ENCODE measurements at regions not wholly inside any gene's neighbourhood (a gene's known extent, or its start where the extent isn't known, plus 50 kb on each side); places are given as distances from the start of the nearest gene placed in this dataset.
"Not testable (repeated sequence)": the region's sequence is repeated elsewhere in the genome, so short reads cannot be mapped to it uniquely, and the experiment has no call there.

DNA sequence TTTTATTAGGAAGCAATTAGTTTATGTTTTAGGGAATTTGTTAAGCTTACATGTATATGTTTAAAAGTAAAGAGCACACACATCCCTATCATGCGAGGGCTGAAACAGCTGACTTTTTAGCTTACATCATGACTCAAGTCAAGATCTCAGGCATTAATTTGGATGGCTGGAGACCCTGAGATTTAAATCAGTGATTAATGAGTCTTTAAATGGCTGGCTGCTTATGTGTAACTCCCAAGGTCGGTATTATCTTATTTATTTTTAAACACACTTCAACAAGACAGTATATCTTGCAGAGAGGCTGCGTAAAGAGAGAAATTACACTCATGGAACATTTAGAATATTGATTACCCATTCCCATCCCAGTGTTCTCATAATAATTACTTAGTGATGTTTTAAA is 169.4 kb downstream of the KBTBD8 start:
- DNase-seq, result no peak

DNA sequence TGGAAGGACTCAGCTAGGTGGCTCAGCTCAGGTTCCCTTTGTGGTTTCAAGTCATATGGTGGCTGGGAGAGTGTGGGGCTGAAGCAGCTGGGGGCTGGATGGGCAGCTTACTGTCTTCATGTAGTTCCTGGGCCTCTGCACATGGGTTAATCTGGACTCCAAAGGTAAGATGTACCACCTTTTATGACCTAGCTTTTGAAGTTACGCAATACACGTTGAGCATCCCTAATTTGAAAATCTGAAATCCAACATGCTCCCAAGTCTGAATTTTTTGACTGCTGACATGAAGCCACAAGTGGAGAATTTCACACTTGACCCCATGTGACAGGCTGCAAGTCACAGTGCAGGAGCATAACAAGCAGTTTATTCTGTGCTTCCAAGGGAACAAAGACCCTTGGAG is 173.7 kb downstream of the KBTBD8 start:
- DNase-seq, result no peak

DNA sequence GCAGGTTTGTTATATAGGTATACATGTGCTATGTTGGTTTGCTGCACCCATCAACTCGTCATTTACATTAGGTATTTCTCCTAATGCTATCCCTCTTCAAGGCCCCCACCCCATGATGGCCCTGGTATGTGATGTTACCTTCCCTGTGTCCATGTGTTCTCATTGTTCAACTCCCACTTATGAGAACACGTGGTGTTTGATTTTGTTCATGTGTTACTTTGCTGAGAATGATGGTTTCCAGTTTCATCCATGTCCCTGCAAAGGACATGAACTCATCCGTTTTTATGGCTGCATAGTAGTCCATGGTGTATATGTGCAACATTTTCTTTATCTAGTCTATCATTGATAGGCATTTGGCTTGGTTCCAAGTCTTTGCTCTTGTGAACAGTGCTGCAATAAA is 175.0 kb downstream of the KBTBD8 start:
- not testable (repeated sequence) for DNase-seq

GRCh38 chr3:67176396-67176795 is 178.3 kb downstream of the KBTBD8 start:
- DNase-seq, result no peak

- no peak for DNase-seq
Measured at GRCh38 chr3:67192466-67192865, 194.4 kb downstream of the KBTBD8 start.

DNA sequence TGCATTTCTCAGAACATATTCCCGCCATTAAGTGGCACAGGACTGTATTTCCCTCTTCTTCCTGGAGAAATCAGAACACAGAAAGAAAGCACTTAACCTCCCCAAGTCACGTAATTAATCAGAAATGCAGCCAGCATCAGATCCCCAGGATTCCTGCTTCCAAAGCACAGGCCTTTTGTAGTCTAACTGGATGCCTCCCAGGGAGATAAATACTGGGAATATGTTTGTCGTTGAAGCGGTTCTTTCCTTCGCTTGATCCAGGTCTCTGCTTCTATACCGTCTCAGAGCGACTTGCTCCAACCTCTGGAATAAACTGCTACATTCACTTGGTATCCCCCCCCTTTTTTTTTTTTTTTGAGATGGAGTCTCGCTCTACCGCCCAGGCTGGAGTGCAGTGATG is 198.6 kb downstream of the KBTBD8 start:
- DNase-seq, result no peak

DNA sequence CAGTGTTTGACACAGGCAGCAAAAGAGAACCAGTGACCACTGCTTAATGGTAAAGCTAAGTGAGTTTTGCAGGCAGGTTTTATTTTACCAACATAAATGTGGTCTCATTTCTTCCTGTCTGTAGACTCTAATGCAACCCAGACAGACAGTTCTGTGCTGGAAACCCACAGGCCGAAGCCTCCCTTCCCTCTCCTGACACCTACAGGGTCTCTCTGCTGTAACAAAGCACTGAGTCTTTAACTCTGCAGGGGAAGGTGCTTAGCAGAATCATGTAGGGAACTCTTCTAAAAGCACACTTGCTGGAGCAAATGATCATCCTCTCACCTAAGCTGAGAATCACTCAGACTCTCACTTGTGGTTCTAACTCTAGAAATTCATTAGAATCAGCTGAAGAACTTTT is 200.3 kb downstream of the KBTBD8 start:
- DNase-seq, result no peak

DNA sequence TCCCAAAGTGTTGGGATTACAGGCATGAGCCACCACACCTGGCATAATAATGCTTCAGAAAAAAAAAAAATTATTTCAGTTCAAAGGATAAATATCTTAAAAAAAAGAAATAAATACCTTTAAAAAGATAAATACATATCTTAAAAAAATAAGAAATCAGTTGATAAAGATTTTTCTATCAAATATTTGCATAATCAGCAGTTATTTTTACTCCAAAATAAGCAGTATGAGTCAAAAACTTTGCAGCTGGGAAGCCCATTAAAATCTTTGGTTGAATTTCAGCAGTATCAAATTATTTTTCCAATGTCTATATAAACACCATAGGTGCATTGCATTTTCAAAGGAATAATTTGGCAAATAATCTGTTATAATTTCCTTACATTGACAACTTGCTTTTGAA is 202.5 kb downstream of the KBTBD8 start:
- no peak for DNase-seq

DNA sequence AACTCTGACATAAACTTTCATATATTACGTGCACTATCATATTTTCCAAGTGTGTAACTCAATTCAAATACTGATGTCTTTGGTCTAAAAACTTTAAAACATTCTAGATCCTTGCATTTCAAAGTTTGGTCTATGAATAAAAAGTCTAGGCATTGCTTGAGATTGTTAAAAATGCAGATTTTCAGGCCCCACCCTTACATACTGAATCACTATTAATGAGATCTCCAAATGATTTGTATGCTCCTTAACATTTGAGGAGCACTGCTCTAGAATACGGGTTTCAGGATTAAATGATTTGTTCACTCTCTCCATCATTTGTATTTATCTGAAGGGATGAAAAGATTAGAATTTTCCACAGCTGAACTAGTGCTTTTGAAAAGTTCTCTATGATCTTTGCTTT is 202.9 kb downstream of the KBTBD8 start:
- no peak for DNase-seq

- DNase-seq, result no peak
Measured at GRCh38 chr3:67202053-67202452, 203.9 kb downstream of the KBTBD8 start.

DNA sequence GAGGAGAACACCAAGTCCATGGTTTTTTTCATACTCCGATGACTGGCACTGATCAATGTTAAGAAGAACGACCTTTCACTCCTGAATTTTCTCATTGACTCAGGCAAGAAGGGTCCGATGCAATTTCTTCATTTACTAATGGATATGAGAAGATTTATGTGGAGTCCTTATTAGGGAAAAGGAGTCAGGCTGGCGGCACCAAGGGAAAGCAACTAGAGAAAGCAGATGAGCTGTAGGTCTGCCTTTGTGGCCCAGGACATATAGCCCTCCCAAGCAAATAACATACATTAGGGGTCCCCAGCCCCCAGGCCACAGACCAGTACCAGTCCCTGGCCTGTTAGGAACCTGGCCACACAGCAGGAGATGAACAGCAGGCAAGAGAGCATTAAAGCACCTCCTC is 206.8 kb downstream of the KBTBD8 start:
- no peak for DNase-seq

- DNase-seq, result no peak
Measured at GRCh38 chr3:67215690-67216089, 217.6 kb downstream of the KBTBD8 start.

- DNase-seq, result no peak
Measured at GRCh38 chr3:67227030-67227429, 228.9 kb downstream of the KBTBD8 start.

DNA sequence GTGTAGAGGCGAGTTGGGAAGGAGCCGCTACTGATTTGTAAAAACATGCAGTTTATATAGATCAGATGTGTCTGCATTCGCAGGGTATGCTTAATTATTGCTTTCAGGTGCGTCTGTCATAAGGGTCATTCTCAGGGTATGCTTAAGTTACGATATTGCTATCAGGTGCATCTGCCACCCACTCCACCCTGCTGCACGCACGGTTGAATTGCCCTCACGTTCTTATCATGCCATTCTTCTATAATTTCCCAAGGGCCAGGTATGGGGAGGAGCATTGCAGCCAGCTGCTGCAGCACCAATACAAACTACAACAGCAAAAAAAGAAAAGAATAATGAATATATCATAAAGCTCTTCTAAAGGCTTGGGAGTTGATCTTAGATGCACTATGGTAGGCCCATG is 230.0 kb downstream of the KBTBD8 start:
- DNase-seq, result no peak

GRCh38 chr3:67232642-67233041 is 234.5 kb downstream of the KBTBD8 start:
- no peak for DNase-seq

GRCh38 chr3:67239353-67239752 is 241.2 kb downstream of the KBTBD8 start:
- DNase-seq, result no peak

DNA sequence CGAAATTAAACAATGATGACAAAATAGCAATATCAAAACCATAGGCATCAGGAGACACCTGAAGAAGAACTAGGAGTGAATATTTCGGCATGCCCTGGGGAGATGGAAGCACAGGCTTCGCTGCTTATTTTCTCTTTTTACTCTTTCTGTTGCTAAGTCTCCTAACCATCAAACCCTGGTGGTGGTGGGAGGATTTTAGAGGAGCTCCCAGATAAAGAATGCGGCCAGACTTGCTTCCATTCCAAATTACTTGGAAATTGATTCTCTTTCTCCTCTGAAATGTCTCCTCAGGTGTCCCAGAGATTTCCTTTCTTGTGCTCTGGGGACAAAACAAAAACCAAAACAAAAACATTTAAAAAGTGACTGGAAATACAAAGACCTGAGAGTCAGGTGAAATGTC is 243.0 kb downstream of the KBTBD8 start:
- no peak for DNase-seq

DNA sequence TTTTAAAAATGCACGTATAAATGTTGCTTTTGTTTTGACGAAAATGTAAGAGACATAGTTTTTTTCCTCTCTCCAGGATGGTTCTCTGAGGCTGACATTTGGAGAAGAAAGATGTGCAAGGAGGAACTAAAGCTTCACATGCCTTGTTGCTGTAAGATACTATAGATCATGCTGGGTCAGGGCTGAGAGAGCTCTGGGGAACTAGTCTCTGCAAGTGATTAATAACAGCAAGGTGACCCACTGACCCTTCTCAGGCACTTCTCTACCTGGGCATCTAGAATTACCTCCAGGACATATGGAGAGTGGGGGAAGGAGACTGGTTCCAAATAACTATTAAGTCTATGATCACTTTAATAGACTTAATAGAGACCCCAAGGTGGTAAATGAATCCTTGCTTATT is 246.0 kb downstream of the KBTBD8 start:
- DNase-seq, result no peak

DNA sequence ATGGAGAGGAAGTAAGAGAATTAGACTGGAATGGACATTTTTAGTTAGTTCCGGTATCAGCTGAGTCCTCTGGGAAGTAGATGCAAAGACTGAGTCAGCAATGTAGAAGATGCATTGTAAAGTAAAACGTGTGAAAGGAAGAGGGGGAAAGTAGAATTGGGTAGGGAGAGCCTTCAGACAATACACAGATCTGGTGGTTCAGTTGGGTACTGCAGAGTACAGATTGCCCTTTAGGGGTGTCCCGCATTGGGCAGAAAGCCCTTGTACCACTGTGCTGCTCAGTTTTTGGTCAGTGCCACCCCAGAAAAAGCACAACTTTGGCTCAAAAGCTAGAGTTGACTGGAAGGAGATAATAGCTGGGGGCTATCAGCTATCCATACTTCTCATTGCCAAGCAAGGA is 247.4 kb downstream of the KBTBD8 start:
- no peak for DNase-seq

- no peak for DNase-seq
Measured at GRCh38 chr3:67248726-67249125, 250.6 kb downstream of the KBTBD8 start.

- not testable (repeated sequence) for DNase-seq
Measured at GRCh38 chr3:67252906-67253305, 254.8 kb downstream of the KBTBD8 start.

DNA sequence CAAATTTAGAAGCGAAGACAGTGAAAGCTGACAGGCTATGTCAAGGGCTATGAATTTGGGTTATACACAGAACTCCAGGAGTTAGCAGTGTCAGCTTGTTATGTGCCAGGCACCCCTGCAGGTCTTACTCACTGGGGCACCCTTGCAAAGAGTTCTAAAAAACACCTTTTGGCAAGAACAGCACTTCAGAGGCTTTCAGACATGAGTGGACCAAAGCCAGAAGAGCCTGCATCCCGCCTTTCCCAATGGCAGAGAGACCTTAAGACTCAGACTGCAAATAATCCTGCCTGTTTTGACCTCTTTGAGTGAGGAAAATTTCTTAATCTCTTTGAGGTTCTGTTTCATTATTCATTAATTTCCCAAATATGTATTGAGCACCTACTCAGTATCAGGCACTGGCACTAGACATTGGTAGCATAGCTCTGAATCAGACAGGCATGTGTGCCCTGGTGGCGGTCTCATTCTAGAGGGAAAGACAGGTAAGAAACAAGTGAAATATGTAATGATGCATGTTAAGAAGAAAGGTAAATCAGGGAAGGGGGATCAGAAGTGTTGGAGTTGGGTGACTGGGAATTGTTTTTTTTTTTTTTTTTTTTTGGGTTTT is 280.0 kb downstream of the KBTBD8 start:
- DNase-seq, result no peak

- no peak for DNase-seq
Measured at GRCh38 chr3:67286586-67286985, 288.5 kb downstream of the KBTBD8 start.

DNA sequence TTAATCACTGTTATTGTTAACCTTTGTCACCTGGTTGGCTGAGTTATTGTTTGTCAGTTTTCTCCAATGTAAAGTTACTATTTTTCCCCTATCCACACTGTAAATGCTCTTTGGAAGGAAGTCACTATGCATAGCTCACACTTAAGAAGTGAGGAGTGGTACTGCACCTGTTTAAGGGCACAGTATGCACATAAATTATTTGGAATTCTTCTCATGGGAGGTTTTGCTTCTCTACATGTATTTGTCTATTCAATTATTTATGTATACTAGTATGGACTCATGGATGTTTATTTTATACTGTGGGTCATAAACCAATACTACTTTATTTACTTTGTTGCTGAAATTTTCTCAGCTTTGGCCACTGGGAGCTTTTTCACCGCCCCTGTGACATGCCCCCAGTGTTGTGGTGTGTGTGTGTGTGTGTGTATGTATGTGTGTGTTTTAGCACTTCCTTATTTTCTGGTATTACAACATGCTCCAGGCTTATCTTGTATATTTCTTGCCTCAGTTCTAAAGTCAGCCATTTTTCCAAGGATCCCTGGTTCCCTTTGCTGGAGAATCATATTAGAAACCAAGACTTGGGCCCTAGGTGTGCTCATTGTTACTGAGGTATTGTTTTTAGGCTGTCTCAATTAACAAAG is 290.5 kb downstream of the KBTBD8 start:
- DNase-seq, result no peak

DNA sequence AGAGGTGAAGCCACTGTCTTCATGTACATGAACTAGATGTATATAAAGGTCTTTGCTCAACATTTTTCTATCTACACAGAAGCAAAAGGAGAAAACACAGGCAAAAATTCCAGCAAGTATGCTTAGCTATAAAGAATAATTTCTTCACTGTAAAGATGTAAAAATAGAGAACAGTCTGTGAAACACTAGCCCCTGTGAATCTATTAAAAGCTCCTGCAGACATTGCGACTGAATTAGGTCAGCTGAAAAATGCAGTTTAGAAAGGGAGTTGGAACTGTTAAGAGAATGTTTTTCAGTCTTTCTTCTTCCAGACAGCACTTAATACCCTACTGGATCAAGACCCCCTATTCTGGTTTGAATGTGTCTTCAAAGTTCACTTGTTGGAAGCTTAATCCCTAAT is 291.5 kb downstream of the KBTBD8 start:
- no peak for DNase-seq
